ENCODE measurements at regions not wholly inside any gene's neighbourhood (a gene's known extent, or its start where the extent isn't known, plus 50 kb on each side); places are given as distances from the start of the nearest gene placed in this dataset.

DNA sequence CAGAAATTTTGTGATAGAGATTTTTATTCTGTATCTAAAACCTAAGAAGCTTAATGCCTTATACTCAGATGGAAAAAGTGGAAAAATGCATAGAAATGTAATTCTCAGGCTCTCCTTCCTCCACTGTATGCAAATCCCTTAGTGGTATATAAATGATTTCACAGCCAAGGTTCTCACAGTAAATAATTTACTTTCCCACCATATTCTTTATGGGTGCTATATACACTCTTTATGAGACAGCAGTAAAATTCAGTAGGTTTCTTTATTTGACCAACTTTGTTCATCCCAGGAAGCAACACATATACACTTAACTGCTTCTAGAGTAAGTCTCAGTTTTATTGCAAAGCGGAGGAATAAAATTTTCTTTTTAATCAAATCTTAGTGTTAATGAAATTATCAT, 1399.7 kb downstream of the PCDH7 start:
- TF ChIP-seq EZH2phosphoT487 (IDR thresholded peaks at IDR 0.05) (no peak), EZH2 (IDR thresholded peaks at IDR 0.05) (no peak)
- TF ChIP-seq, protein P1, sequence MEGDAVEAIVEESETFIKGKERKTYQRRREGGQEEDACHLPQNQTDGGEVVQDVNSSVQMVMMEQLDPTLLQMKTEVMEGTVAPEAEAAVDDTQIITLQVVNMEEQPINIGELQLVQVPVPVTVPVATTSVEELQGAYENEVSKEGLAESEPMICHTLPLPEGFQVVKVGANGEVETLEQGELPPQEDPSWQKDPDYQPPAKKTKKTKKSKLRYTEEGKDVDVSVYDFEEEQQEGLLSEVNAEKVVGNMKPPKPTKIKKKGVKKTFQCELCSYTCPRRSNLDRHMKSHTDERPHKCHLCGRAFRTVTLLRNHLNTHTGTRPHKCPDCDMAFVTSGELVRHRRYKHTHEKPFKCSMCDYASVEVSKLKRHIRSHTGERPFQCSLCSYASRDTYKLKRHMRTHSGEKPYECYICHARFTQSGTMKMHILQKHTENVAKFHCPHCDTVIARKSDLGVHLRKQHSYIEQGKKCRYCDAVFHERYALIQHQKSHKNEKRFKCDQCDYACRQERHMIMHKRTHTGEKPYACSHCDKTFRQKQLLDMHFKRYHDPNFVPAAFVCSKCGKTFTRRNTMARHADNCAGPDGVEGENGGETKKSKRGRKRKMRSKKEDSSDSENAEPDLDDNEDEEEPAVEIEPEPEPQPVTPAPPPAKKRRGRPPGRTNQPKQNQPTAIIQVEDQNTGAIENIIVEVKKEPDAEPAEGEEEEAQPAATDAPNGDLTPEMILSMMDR (IDR thresholded peaks at IDR 0.05), result no peak

Measured in neural progenitor cell (in vitro differentiated cells).